Subcutaneous abdominal adipose tissue (tissue), 5 donors: ENCODE measurements at regions not wholly inside any gene's neighbourhood (a gene's known extent, or its start where the extent isn't known, plus 50 kb on each side); places are given as distances from the start of the nearest gene placed in this dataset.

Experiments used
- H3K27ac ChIP-seq: one replicate; pipeline ENCODE4 v1.7.0; 2013; ENCODE audit warnings: low read depth, mild to moderate bottlenecking, inconsistent platforms, low read length, moderate library complexity
- H3K27me3 ChIP-seq, 5 donors: one replicate each; pipeline ENCODE4 v1.7.0; 2013; ENCODE audit warnings: low read length in 5 of 5, inconsistent platforms in 1 of 5; ENCODE audit not compliant: control insufficient read depth in 5 of 5, insufficient read depth in 4 of 5
- H3K36me3 ChIP-seq, 5 donors: one replicate each; pipeline ENCODE4 v1.7.0; 2013; ENCODE audit warnings: low read length in 5 of 5; ENCODE audit not compliant: control insufficient read depth in 5 of 5, insufficient read depth in 5 of 5
- H3K4me1 ChIP-seq, 5 donors: one replicate each; pipeline ENCODE4 v1.7.0; 2013; ENCODE audit warnings: low read length in 5 of 5, mild to moderate bottlenecking in 3 of 5, moderate library complexity in 1 of 5; ENCODE audit not compliant: control insufficient read depth in 5 of 5, insufficient read depth in 5 of 5
- H3K4me3 ChIP-seq, 5 donors: one replicate each; pipeline ENCODE4 v1.7.0; 2013; ENCODE audit warnings: low read length in 5 of 5, low read depth in 1 of 5
- H3K9ac ChIP-seq, 5 donors: one replicate each; pipeline ENCODE4 v1.7.0; 2013; ENCODE audit warnings: low read length in 5 of 5, mild to moderate bottlenecking in 4 of 5, moderate library complexity in 3 of 5
- H3K9me3 ChIP-seq, 5 donors: one replicate each; pipeline ENCODE4 v1.7.0; 2013; ENCODE audit warnings: low read length in 5 of 5; ENCODE audit not compliant: control insufficient read depth in 5 of 5
- donor health status: healthy.
- donor health status: healthy.
- donor health status: healthy.
- donor health status: healthy.
- donor health status: healthy.

- Histone ChIP-seq H3K9ac (no peak overlapping the region), H3K4me1 (no peaks in the 10 kb centered on the region), H3K27ac (no peak overlapping the region), H3K4me3 (no peak overlapping the region), H3K9me3 (no peaks in the 10 kb centered on the region), H3K36me3 (no peaks in the 10 kb centered on the region), H3K27me3 (no peaks in the 10 kb centered on the region)
Observed at GRCh38 chr5:107269678-107270077, 401.1 kb downstream of the EFNA5 start.

GRCh38 chr5:107269256-107269655 is 401.5 kb downstream of the EFNA5 start:
- Histone ChIP-seq H3K4me3 (no peak overlapping the region), H3K9me3 (no peaks in the 10 kb centered on the region), H3K9ac (no peak overlapping the region), H3K36me3 (no peaks in the 10 kb centered on the region), H3K27me3 (no peaks in the 10 kb centered on the region), H3K4me1 (no peaks in the 10 kb centered on the region), H3K27ac (no peak overlapping the region)

- peaks cover 0 to 3% (median 0%) of the 10 kb centered on the region in 5 donors for H3K4me1 ChIP-seq
- no peak overlapping the region for H3K4me3 ChIP-seq
- H3K27ac ChIP-seq = no peak overlapping the region
- no peaks in the 10 kb centered on the region for H3K27me3 ChIP-seq
- H3K9me3 ChIP-seq = no peaks in the 10 kb centered on the region
- no peak overlapping the region for H3K9ac ChIP-seq
- no peaks in the 10 kb centered on the region for H3K36me3 ChIP-seq
Observed at GRCh38 chr5:107268241-107268640, 402.5 kb downstream of the EFNA5 start.

- Histone ChIP-seq H3K4me1 (peaks cover 0 to 8% (median 0%) of the 10 kb centered on the region in 5 donors), H3K9me3 (no peaks in the 10 kb centered on the region), H3K27me3 (no peaks in the 10 kb centered on the region), H3K9ac (no peak overlapping the region), H3K4me3 (no peak overlapping the region), H3K27ac (no peak overlapping the region), H3K36me3 (no peaks in the 10 kb centered on the region)
Observed at GRCh38 chr5:107266100-107266499, 404.6 kb downstream of the EFNA5 start.

- no peak overlapping the region for H3K9ac ChIP-seq
- H3K9me3 ChIP-seq = no peaks in the 10 kb centered on the region
- H3K36me3 ChIP-seq = no peaks in the 10 kb centered on the region
- no peak overlapping the region for H3K4me3 ChIP-seq
- H3K27me3 ChIP-seq = no peaks in the 10 kb centered on the region
- peaks cover 0 to 8% (median 0%) of the 10 kb centered on the region in 5 donors for H3K4me1 ChIP-seq
- no peak overlapping the region for H3K27ac ChIP-seq
Observed at GRCh38 chr5:107265193-107265592, 405.5 kb downstream of the EFNA5 start.

GRCh38 chr5:107263387-107264018 is 407.2 kb downstream of the EFNA5 start:
- no peak overlapping the region for H3K4me3 ChIP-seq
- H3K27ac ChIP-seq = no peak overlapping the region
- H3K36me3 ChIP-seq = no peaks in the 10 kb centered on the region
- no peaks in the 10 kb centered on the region for H3K9me3 ChIP-seq
- H3K9ac ChIP-seq = no peak overlapping the region
- no peaks in the 10 kb centered on the region for H3K27me3 ChIP-seq
- H3K4me1 ChIP-seq = peaks cover 0 to 8% (median 0%) of the 10 kb centered on the region in 5 donors

- Histone ChIP-seq H3K9ac (no peak overlapping the region), H3K36me3 (no peaks in the 10 kb centered on the region), H3K4me3 (no peak overlapping the region), H3K27me3 (no peaks in the 10 kb centered on the region), H3K27ac (no peak overlapping the region), H3K9me3 (no peaks in the 10 kb centered on the region), H3K4me1 (peaks cover 0 to 5% (median 0%) of the 10 kb centered on the region in 5 donors)
Observed at GRCh38 chr5:107257885-107258520, 412.7 kb downstream of the EFNA5 start.

- no peak overlapping the region for H3K4me3 ChIP-seq
Observed at GRCh38 chr5:107254902-107255234, 415.9 kb downstream of the EFNA5 start.

GRCh38 chr5:107254214-107254901 is 416.4 kb downstream of the EFNA5 start:
- no peak overlapping the region for H3K27ac ChIP-seq

More at GRCh38 chr5:107254902-107255234, 415.9 kb downstream of the EFNA5 start:
- Histone ChIP-seq H3K9ac (no peak overlapping the region), H3K36me3 (no peaks in the 10 kb centered on the region), H3K27ac (no peak overlapping the region), H3K9me3 (no peaks in the 10 kb centered on the region), H3K27me3 (no peaks in the 10 kb centered on the region), H3K4me1 (no peaks in the 10 kb centered on the region)

GRCh38 chr5:107253246-107253645 is 417.5 kb downstream of the EFNA5 start:
- H3K27ac ChIP-seq = no peak overlapping the region

More at GRCh38 chr5:107254214-107254901, 416.4 kb downstream of the EFNA5 start:
- Histone ChIP-seq H3K27me3 (no peaks in the 10 kb centered on the region), H3K36me3 (no peaks in the 10 kb centered on the region), H3K9me3 (no peaks in the 10 kb centered on the region), H3K4me3 (no peak overlapping the region), H3K9ac (no peak overlapping the region), H3K4me1 (no peaks in the 10 kb centered on the region)

More at GRCh38 chr5:107253246-107253645, 417.5 kb downstream of the EFNA5 start:
- H3K36me3 ChIP-seq = no peaks in the 10 kb centered on the region
- peaks cover 0 to 2% (median 0%) of the 10 kb centered on the region in 5 donors for H3K4me1 ChIP-seq
- H3K27me3 ChIP-seq = no peaks in the 10 kb centered on the region
- no peak overlapping the region for H3K4me3 ChIP-seq
- H3K9ac ChIP-seq = no peak overlapping the region
- H3K9me3 ChIP-seq = no peaks in the 10 kb centered on the region
